ENCODE measurements at regions not wholly inside any gene's neighbourhood (a gene's known extent, or its start where the extent isn't known, plus 50 kb on each side); places are given as distances from the start of the nearest gene placed in this dataset.

DNA sequence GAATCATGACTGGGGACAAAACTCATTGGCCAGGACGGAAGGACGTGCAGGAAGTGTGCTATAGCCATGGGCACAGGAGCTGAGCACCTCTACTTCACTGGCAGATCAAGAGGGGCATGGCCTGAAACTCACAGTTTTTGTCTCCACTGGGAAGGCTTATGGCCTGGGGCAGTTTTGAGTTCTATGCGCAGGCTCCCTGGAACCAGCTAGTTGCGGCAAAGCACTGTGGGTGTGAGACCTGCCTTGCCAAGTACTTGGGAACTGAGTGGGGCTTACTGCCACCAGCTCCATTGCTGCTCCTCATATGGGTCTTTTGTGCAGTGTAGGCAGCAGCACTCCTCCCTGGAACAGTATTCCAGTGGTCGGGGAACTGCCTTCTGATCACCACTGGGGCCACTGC is 282.6 kb upstream of the EYS start:
- ChIA-PET CTCF (no interaction called here), POLR2A (no interaction called here)
- TF ChIP-seq, protein P1, sequence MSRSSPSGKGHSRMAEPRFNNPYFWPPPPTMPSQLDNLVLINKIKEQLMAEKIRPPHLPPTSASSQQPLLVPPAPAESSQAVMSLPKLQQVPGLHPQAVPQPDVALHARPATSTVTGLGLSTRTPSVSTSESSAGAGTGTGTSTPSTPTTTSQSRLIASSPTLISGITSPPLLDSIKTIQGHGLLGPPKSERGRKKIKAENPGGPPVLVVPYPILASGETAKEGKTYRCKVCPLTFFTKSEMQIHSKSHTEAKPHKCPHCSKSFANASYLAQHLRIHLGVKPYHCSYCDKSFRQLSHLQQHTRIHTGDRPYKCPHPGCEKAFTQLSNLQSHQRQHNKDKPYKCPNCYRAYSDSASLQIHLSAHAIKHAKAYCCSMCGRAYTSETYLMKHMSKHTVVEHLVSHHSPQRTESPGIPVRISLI (tag by site-specific recombination; IDR thresholded peaks at IDR 0.05): no peak
- TF ChIP-seq ZNF571 (tag by site-specific recombination; IDR thresholded peaks at IDR 0.05): no peak
- no peak for TF ChIP-seq ZSCAN16 (tag by site-specific recombination; IDR thresholded peaks at IDR 0.05)
- TF ChIP-seq ZNF133 (tag by site-specific recombination; IDR thresholded peaks at IDR 0.05): no peak
- no peak for TF ChIP-seq ZSCAN23 (tag by site-specific recombination; IDR thresholded peaks at IDR 0.05)
- no peak for TF ChIP-seq ZNF544 (tag by site-specific recombination; IDR thresholded peaks at IDR 0.05)
- no peak for TF ChIP-seq ZNF585B (tag by site-specific recombination; IDR thresholded peaks at IDR 0.05)
- TF ChIP-seq BCL11A (tag by site-specific recombination; IDR thresholded peaks at IDR 0.05; ENCODE audit: low read depth): no peak
- TF ChIP-seq ZNF24 (tag by site-specific recombination; IDR thresholded peaks at IDR 0.05): no peak
- no peak for TF ChIP-seq GLIS1 (tag by site-specific recombination; IDR thresholded peaks at IDR 0.05)
- no peak for TF ChIP-seq ZNF19 (tag by site-specific recombination; IDR thresholded peaks at IDR 0.05; ENCODE audit: low read depth)
- TF ChIP-seq EGR2 (tag by site-specific recombination; IDR thresholded peaks at IDR 0.05; ENCODE audit: low read depth): no peak
- TF ChIP-seq ZNF26 (tag by site-specific recombination; IDR thresholded peaks at IDR 0.05): no peak
- no peak for TF ChIP-seq ZNF341 (tag by site-specific recombination; IDR thresholded peaks at IDR 0.05; ENCODE audit: low read depth)
- no peak for TF ChIP-seq HOXC10 (CRISPR knock-in tag; IDR thresholded peaks at IDR 0.05)
- Histone ChIP-seq H3K4me3 (ENCODE audit: low read depth, low read length) (no peak overlapping the region), H3K27ac (ENCODE audit: extremely low read depth, low read depth, low read length) (no peak overlapping the region), H3K4me1 (ENCODE audit: control insufficient read depth, insufficient read depth, low read length) (no peaks in the 10 kb centered on the region), H3K9me3 (ENCODE audit: control insufficient read depth, insufficient read depth, low read depth, low read length) (no peaks in the 10 kb centered on the region), H3K36me3 (ENCODE audit: control insufficient read depth in 2 of 2, insufficient read depth in 1 of 2, low read length in 2 of 2) (no peaks in the 10 kb centered on the region)

DNA sequence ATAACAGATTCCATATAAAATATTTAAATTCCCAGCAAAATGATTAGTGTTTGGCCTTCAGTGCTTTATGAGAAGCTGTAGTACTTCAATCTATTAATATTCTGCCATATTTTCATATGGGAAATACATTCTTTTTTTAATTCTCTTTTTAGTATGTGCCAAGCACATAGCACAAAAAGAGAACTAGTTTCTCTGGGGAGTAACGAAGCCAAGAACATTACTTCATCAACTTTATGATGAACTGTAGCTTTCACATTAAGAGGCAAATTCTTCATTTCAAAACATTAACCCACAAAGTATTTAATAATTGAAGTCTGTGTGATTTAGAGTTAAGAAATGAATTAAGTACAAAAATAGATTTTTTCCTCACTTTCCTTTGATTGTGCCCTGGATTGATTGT is 281.0 kb upstream of the EYS start:
- H3K27ac ChIP-seq (ENCODE audit: extremely low read depth, low read depth, low read length): no peak overlapping the region
- ChIA-PET CTCF (no interaction called here), POLR2A (no interaction called here)
- H3K9me3 ChIP-seq (ENCODE audit: control insufficient read depth, insufficient read depth, low read depth, low read length): no peaks in the 10 kb centered on the region
- H3K36me3 ChIP-seq (ENCODE audit: control insufficient read depth in 2 of 2, insufficient read depth in 1 of 2, low read length in 2 of 2): no peaks in the 10 kb centered on the region
- H3K4me1 ChIP-seq (ENCODE audit: control insufficient read depth, insufficient read depth, low read length): no peaks in the 10 kb centered on the region
- no peak overlapping the region for H3K4me3 ChIP-seq (ENCODE audit: low read depth, low read length)
- TF ChIP-seq ZNF10 (tag by site-specific recombination; IDR thresholded peaks at IDR 0.05) (no peak), ZNF658 (tag by site-specific recombination; IDR thresholded peaks at IDR 0.05) (no peak), ZNF585B (tag by site-specific recombination; IDR thresholded peaks at IDR 0.05) (no peak), ZNF521 (tag by site-specific recombination; IDR thresholded peaks at IDR 0.05) (no peak), RBAK (tag by site-specific recombination; IDR thresholded peaks at IDR 0.05) (no peak), ZNF416 (tag by site-specific recombination; IDR thresholded peaks at IDR 0.05) (no peak), ZFP37 (tag by site-specific recombination; IDR thresholded peaks at IDR 0.05) (no peak), ZNF169 (tag by site-specific recombination; IDR thresholded peaks at IDR 0.05) (no peak), ZNF16 (tag by site-specific recombination; IDR thresholded peaks at IDR 0.05; ENCODE audit: low read depth) (no peak), ZNF132 (tag by site-specific recombination; IDR thresholded peaks at IDR 0.05; ENCODE audit: borderline replicate concordance) (no peak), ZNF629 (tag by site-specific recombination; IDR thresholded peaks at IDR 0.05) (no peak), ZNF701 (tag by site-specific recombination; IDR thresholded peaks at IDR 0.05) (no peak), ZNF248 (tag by site-specific recombination; IDR thresholded peaks at IDR 0.05) (no peak)
- TF ChIP-seq, protein P2, sequence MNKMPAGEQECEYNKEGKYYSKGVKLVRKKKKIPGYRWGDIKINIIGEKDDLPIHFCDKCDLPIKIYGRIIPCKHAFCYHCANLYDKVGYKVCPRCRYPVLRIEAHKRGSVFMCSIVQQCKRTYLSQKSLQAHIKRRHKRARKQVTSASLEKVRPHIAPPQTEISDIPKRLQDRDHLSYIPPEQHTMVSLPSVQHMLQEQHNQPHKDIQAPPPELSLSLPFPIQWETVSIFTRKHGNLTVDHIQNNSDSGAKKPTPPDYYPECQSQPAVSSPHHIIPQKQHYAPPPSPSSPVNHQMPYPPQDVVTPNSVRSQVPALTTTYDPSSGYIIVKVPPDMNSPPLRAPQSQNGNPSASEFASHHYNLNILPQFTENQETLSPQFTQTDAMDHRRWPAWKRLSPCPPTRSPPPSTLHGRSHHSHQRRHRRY (tag by site-specific recombination; IDR thresholded peaks at IDR 0.05): no peak
- TF ChIP-seq, protein P3, sequence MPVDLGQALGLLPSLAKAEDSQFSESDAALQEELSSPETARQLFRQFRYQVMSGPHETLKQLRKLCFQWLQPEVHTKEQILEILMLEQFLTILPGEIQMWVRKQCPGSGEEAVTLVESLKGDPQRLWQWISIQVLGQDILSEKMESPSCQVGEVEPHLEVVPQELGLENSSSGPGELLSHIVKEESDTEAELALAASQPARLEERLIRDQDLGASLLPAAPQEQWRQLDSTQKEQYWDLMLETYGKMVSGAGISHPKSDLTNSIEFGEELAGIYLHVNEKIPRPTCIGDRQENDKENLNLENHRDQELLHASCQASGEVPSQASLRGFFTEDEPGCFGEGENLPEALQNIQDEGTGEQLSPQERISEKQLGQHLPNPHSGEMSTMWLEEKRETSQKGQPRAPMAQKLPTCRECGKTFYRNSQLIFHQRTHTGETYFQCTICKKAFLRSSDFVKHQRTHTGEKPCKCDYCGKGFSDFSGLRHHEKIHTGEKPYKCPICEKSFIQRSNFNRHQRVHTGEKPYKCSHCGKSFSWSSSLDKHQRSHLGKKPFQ (tag by site-specific recombination; IDR thresholded peaks at IDR 0.05): no peak
- TF ChIP-seq, protein P4, sequence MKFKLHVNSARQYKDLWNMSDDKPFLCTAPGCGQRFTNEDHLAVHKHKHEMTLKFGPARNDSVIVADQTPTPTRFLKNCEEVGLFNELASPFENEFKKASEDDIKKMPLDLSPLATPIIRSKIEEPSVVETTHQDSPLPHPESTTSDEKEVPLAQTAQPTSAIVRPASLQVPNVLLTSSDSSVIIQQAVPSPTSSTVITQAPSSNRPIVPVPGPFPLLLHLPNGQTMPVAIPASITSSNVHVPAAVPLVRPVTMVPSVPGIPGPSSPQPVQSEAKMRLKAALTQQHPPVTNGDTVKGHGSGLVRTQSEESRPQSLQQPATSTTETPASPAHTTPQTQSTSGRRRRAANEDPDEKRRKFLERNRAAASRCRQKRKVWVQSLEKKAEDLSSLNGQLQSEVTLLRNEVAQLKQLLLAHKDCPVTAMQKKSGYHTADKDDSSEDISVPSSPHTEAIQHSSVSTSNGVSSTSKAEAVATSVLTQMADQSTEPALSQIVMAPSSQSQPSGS (tag by site-specific recombination; IDR thresholded peaks at IDR 0.05; ENCODE audit: low read depth): no peak

Measured in HEK293 (cell line).